ENCODE measurements at regions not wholly inside any gene's neighbourhood (a gene's known extent, or its start where the extent isn't known, plus 50 kb on each side); places are given as distances from the start of the nearest gene placed in this dataset.
"Not testable (repeated sequence)": the region's sequence is repeated elsewhere in the genome, so short reads cannot be mapped to it uniquely, and the experiment has no call there.

- H3K36me3 ChIP-seq = no peaks in the 10 kb centered on the region
- H3K4me1 ChIP-seq = peaks cover 0 to under 1% (median under 1%) of the 10 kb centered on the region in 4 donors
- intact Hi-C loops (cut with DNase I; ENCODE audit: low total_unique reads) = no loop called here
- TF ChIP-seq, protein P1, sequence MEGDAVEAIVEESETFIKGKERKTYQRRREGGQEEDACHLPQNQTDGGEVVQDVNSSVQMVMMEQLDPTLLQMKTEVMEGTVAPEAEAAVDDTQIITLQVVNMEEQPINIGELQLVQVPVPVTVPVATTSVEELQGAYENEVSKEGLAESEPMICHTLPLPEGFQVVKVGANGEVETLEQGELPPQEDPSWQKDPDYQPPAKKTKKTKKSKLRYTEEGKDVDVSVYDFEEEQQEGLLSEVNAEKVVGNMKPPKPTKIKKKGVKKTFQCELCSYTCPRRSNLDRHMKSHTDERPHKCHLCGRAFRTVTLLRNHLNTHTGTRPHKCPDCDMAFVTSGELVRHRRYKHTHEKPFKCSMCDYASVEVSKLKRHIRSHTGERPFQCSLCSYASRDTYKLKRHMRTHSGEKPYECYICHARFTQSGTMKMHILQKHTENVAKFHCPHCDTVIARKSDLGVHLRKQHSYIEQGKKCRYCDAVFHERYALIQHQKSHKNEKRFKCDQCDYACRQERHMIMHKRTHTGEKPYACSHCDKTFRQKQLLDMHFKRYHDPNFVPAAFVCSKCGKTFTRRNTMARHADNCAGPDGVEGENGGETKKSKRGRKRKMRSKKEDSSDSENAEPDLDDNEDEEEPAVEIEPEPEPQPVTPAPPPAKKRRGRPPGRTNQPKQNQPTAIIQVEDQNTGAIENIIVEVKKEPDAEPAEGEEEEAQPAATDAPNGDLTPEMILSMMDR (IDR thresholded peaks at IDR 0.05) = no peak
- H3K4me3 ChIP-seq = no peak overlapping the region
- no peaks in the 10 kb centered on the region for H3K27me3 ChIP-seq
- H3K9me3 ChIP-seq = no peaks in the 10 kb centered on the region
- no peak for DNase-seq
- no peak overlapping the region for H3K27ac ChIP-seq
Measured at GRCh38 chr1:224045556-224045955, 68.4 kb upstream of the FBXO28 start.

DNA sequence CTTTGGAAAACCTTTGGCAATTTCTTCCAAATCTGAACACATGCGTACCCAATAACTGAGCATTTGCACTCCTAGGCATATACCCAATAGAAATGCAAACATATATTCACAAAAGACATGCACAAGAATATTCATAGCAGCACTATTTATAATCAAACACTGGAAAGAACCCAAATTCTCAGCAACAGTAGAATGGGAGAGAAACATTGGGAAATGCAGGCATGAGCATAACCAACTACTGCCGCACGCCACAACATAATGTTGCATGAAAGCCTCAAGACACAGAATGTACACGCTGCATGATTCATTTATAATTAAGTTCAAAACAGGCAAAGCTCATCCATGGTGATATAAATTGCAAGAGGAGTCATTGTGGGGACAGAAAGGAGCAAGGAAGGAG is 69.5 kb upstream of the FBXO28 start:
- TF ChIP-seq, protein P1 (IDR thresholded peaks at IDR 0.05) = no peak
- H3K4me3 ChIP-seq = no peak overlapping the region
- no peaks in the 10 kb centered on the region for H3K9me3 ChIP-seq
- intact Hi-C loops (cut with DNase I; ENCODE audit: low total_unique reads) = no loop called here
- DNase-seq = no peak
- no peaks in the 10 kb centered on the region for H3K27me3 ChIP-seq
- no peaks in the 10 kb centered on the region for H3K4me1 ChIP-seq
- H3K36me3 ChIP-seq = no peaks in the 10 kb centered on the region
- H3K27ac ChIP-seq = no peak overlapping the region

DNA sequence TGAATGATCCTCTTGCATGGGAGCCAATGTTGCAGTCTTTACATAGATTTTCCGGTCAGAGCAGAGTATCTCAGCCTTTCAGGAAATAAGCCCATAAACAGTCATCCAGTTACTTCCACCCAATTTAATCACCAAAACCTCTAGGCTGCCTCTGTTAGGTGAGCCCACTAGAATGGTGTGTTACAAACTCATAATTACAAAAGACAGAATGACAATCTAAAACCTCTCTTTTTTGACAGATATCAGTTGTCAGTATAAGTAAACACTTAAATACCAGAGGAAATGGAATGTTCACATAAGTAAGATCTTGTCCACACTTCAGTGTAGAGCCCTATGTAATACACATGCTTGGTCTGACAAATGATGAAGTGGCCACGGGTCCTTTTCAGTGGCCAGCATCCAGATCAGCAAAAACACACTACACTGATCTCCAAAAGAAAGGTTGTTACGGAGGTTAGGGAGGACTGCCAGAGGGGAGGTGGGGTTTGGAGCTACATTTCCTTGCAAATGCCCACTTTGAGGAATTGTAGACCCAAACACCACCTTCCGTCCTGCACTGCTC is 71.3 kb upstream of the FBXO28 start:
- no peaks in the 10 kb centered on the region for H3K27me3 ChIP-seq
- H3K36me3 ChIP-seq = no peaks in the 10 kb centered on the region
- no peaks in the 10 kb centered on the region for H3K9me3 ChIP-seq
- TF ChIP-seq, protein P1 (IDR thresholded peaks at IDR 0.05) = no peak
- DNase-seq = no peak
- no peak overlapping the region for H3K27ac ChIP-seq
- no peak overlapping the region for H3K4me3 ChIP-seq
- intact Hi-C loops (cut with DNase I; ENCODE audit: low total_unique reads) = no loop called here
- H3K4me1 ChIP-seq = no peaks in the 10 kb centered on the region

- no peaks in the 10 kb centered on the region for H3K27me3 ChIP-seq
- no peaks in the 10 kb centered on the region for H3K36me3 ChIP-seq
- intact Hi-C loops (cut with DNase I; ENCODE audit: low total_unique reads) = no loop called here
- no peak overlapping the region for H3K4me3 ChIP-seq
- TF ChIP-seq, protein P1 (IDR thresholded peaks at IDR 0.05) = no peak
- DNase-seq = no peak
- H3K9me3 ChIP-seq = no peaks in the 10 kb centered on the region
- no peak overlapping the region for H3K27ac ChIP-seq
- no peaks in the 10 kb centered on the region for H3K4me1 ChIP-seq
Measured at GRCh38 chr1:224041032-224041431, 72.9 kb upstream of the FBXO28 start.

DNA sequence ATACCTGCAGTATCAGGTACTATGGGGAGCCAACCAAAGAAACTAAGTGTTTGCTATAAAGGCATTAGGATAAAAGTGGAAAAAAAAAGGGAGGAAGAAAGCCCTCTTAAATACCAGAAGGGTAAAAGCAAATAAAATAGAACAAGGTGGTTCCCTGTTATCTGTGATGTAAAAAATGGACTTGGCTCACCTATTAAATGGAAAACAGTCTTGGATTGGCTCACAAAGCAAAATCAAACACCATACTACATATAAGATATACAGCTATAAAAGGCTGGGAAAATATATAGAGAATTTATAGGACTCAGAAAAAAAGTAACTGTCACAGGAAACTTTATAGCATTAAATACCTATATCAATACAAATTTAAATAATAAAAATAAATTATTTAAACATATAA is 73.5 kb upstream of the FBXO28 start:
- H3K9me3 ChIP-seq; H3K27ac ChIP-seq; H3K27me3 ChIP-seq; H3K36me3 ChIP-seq; DNase-seq; H3K4me1 ChIP-seq; intact Hi-C loops (cut with DNase I; ENCODE audit: low total_unique reads); H3K4me3 ChIP-seq: not testable (repeated sequence)

- DNase-seq; H3K4me1 ChIP-seq; H3K9me3 ChIP-seq; H3K27ac ChIP-seq; H3K27me3 ChIP-seq; H3K4me3 ChIP-seq; H3K36me3 ChIP-seq; intact Hi-C loops (cut with DNase I; ENCODE audit: low total_unique reads): not testable (repeated sequence)
Measured at GRCh38 chr1:224040006-224040405, 73.9 kb upstream of the FBXO28 start.

- H3K36me3 ChIP-seq; H3K27me3 ChIP-seq; H3K4me1 ChIP-seq; DNase-seq; H3K27ac ChIP-seq; intact Hi-C loops (cut with DNase I; ENCODE audit: low total_unique reads); H3K9me3 ChIP-seq; H3K4me3 ChIP-seq: not testable (repeated sequence)
Measured at GRCh38 chr1:224038832-224039231, 75.1 kb upstream of the FBXO28 start.

DNA sequence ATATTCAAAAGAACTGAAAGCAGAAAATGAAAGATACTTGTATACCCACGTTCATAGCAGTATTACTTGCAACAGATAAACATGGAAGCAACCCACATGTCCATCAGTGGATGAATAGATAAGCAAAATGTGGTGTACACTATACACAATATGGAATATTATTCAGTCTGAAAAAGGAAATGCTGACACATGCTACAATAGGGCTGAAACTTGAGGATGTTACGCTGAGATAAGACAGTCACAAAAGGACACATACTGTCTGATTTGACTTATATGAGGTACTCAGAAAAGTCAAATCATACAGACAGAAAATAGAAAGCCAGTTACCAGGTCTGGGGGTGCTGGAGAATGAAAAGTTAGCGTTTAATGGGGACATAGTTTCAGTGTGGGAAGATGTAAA is 76.5 kb upstream of the FBXO28 start:
- H3K36me3 ChIP-seq; H3K27ac ChIP-seq; H3K4me3 ChIP-seq; intact Hi-C loops (cut with DNase I; ENCODE audit: low total_unique reads); H3K27me3 ChIP-seq; DNase-seq; H3K4me1 ChIP-seq; H3K9me3 ChIP-seq: not testable (repeated sequence)

DNA sequence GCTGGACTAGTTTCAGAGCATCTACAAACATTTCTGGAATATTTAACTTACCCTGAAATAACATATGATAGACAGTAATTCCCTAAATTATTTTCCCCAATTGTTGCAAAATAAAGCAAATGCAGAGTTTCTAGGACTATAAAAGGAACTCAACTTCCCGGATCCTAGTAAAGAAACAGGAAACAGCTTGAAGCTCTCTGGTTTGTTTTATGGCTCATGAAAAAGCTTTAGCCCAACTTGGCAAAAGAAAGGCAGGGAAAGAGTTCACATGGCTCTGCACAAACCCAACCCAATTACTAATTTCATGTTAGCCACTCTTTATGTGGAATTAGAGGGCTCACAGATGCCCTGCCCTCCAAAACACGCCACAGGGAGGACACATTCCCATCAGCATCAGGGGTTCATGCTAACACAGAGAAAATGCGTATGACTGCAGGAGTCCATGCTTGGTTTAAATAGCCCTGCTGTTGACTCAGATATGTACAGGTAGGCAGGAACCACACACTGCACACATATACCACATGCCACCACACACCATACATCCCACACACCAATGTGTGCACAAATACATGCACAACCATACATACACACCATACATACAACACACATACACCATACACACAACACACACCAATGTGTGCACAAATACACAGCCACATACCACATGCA is 81.2 kb upstream of the FBXO28 start:
- H3K9me3 ChIP-seq; intact Hi-C loops (cut with DNase I; ENCODE audit: low total_unique reads); H3K4me3 ChIP-seq; H3K36me3 ChIP-seq; H3K4me1 ChIP-seq; DNase-seq; H3K27me3 ChIP-seq; H3K27ac ChIP-seq: not testable (repeated sequence)

DNA sequence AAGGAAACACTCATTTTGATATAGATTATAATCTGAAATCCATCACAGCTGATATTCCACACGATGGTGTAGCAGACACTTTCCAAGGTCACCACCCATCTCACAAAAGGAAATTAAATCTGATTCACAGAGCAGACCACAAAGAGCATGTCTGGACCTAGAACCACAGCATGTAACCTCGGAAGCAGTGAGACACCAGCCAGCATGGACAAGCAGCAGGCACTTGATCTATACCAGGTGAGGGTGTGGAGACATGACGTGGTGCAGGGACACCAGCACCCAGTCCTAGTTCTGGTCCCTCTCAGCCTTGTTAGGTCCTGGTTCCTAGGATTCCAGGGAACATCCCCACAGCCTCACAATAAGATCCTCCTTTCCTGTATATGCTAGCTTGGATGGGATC is 81.9 kb upstream of the FBXO28 start:
- intact Hi-C loops (cut with DNase I; ENCODE audit: low total_unique reads); DNase-seq; H3K27ac ChIP-seq; H3K27me3 ChIP-seq; H3K36me3 ChIP-seq; H3K9me3 ChIP-seq; H3K4me1 ChIP-seq; H3K4me3 ChIP-seq: not testable (repeated sequence)
